ENCODE measurements at regions not wholly inside any gene's neighbourhood (a gene's known extent, or its start where the extent isn't known, plus 50 kb on each side); places are given as distances from the start of the nearest gene placed in this dataset.

DNA sequence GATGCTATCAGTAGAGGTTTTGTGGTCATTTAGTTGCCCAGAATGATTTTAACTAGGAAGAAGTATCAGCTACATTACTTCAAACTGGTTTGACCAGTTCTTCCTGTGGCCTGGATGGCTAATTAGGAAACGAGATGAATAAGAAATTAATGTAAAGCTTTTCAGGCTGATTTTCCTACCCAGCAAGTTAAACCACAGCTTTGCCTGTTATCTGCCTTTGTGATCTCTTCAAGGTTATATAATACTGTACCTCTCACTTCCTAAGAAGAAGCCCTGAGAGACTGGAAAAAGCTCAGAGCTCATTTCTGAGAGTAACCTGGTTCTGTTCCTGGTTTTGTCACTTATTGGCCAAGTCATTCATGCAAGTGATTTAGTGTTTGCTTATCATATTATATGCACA is 782.2 kb upstream of the GOLIM4 start:
- no peak overlapping the region for H3K27ac ChIP-seq (ENCODE audit: low read depth in 2 of 2, low read length in 1 of 2)
- TF ChIP-seq CHD2 (IDR thresholded peaks at IDR 0.05; ENCODE audit: low read length, partially characterized antibody) (no peak), TEAD4 (IDR thresholded peaks at IDR 0.05; ENCODE audit: borderline replicate concordance, insufficient read depth) (no peak), EZH2phosphoT487 (IDR thresholded peaks at IDR 0.05; ENCODE audit: borderline replicate concordance, low read depth) (no peak), NFIC (IDR thresholded peaks at IDR 0.05; ENCODE audit: borderline replicate concordance) (no peak), MXI1 (IDR thresholded peaks at IDR 0.05; ENCODE audit: low read depth, low read length) (no peak)
- TF ChIP-seq, protein P1, sequence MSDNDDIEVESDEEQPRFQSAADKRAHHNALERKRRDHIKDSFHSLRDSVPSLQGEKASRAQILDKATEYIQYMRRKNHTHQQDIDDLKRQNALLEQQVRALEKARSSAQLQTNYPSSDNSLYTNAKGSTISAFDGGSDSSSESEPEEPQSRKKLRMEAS (IDR thresholded peaks at IDR 0.05; ENCODE audit: low read depth), result no peak
- TF ChIP-seq, protein P2, sequence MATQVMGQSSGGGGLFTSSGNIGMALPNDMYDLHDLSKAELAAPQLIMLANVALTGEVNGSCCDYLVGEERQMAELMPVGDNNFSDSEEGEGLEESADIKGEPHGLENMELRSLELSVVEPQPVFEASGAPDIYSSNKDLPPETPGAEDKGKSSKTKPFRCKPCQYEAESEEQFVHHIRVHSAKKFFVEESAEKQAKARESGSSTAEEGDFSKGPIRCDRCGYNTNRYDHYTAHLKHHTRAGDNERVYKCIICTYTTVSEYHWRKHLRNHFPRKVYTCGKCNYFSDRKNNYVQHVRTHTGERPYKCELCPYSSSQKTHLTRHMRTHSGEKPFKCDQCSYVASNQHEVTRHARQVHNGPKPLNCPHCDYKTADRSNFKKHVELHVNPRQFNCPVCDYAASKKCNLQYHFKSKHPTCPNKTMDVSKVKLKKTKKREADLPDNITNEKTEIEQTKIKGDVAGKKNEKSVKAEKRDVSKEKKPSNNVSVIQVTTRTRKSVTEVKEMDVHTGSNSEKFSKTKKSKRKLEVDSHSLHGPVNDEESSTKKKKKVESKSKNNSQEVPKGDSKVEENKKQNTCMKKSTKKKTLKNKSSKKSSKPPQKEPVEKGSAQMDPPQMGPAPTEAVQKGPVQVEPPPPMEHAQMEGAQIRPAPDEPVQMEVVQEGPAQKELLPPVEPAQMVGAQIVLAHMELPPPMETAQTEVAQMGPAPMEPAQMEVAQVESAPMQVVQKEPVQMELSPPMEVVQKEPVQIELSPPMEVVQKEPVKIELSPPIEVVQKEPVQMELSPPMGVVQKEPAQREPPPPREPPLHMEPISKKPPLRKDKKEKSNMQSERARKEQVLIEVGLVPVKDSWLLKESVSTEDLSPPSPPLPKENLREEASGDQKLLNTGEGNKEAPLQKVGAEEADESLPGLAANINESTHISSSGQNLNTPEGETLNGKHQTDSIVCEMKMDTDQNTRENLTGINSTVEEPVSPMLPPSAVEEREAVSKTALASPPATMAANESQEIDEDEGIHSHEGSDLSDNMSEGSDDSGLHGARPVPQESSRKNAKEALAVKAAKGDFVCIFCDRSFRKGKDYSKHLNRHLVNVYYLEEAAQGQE (IDR thresholded peaks at IDR 0.05; ENCODE audit: low read depth, low read length), result no peak
- no peak overlapping the region for H3K4me2 ChIP-seq
- no peak for DNase-seq
- no peaks in the 10 kb centered on the region for H3K27me3 ChIP-seq (ENCODE audit: insufficient read depth)
- no peaks in the 10 kb centered on the region for H3K36me3 ChIP-seq (replicated peaks in 1 of 2; ENCODE audit: control insufficient read depth in 1 of 2, insufficient read depth in 2 of 2, low read length in 1 of 2)
- 35% methylated on average over 1 of the region's 1 CpG for WGBS (ENCODE audit: low lambda C conversion rate)
- H3K9me3 ChIP-seq, result no peaks in the 10 kb centered on the region
- H3K79me2 ChIP-seq (ENCODE audit: insufficient read depth), result no peaks in the 10 kb centered on the region
- no peak overlapping the region for H2AFZ ChIP-seq (ENCODE audit: low read depth)
- H3K9ac ChIP-seq, result no peak overlapping the region
- H3K4me3 ChIP-seq (ENCODE audit: low read depth in 2 of 2, low read length in 1 of 2), result no peak overlapping the region
- no peaks in the 10 kb centered on the region for H3K9me2 ChIP-seq
- CTCF ChIA-PET, result interaction anchor here (4.9 kb wide), 1 partner anchor 12 kb away, joined by 40 read pairs; no protein-coding TSS in a partner anchor
- no peaks in the 10 kb centered on the region for H3F3A ChIP-seq (replicated peaks; ENCODE audit: insufficient read depth)
- no peaks in the 10 kb centered on the region for H3K4me1 ChIP-seq (ENCODE audit: control insufficient read depth in 1 of 2, insufficient read depth in 2 of 2, low read depth in 1 of 2, low read length in 1 of 2)
- no peaks in the 10 kb centered on the region for H4K20me1 ChIP-seq (ENCODE audit: insufficient read depth)
- POLR2A ChIA-PET, result no interaction called here

DNA sequence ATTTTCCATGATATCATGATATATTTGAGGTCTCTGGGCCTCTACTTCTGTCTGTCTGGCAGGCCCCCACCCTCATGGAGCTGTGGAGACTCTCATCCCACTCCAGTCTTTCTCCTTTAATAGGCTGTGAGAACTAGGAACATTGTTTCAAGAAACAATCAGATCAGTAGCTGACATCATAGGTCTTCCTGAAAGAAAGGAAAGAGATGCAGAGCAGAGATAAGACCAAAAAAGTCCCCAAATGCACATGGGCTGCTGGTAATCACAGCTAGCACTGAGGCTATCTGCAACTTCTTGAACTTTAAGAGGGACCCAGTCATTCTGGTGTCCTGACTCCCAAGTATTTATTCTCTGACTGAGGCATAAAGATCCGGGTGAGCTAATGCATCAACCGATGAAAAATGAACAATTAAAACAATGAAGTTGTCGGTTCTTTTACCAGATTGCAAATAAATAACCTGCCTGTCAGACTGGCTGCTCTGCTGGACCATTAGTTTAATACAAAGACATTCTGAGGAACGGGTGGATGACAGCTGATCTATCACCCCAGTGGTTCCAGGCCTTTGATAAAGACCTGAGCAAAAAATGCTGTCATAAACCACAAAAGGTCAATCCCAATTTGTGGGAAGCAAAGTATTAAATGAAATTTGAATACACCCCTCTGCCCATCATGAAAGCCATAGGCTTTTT is 780.8 kb upstream of the GOLIM4 start:
- no peaks in the 10 kb centered on the region for H3K4me1 ChIP-seq (ENCODE audit: control insufficient read depth in 1 of 2, insufficient read depth in 2 of 2, low read depth in 1 of 2, low read length in 1 of 2)
- H3K9ac ChIP-seq, result no peak overlapping the region
- no peaks in the 10 kb centered on the region for H3K79me2 ChIP-seq (ENCODE audit: insufficient read depth)
- no peak for DNase-seq
- H3K36me3 ChIP-seq (replicated peaks in 1 of 2; ENCODE audit: control insufficient read depth in 1 of 2, insufficient read depth in 2 of 2, low read length in 1 of 2), result no peaks in the 10 kb centered on the region
- WGBS (ENCODE audit: low lambda C conversion rate), result 59% methylated on average over 4 of the region's 4 CpGs
- no peak overlapping the region for H3K4me3 ChIP-seq (ENCODE audit: low read depth in 2 of 2, low read length in 1 of 2)
- POLR2A ChIA-PET, result no interaction called here
- H3K4me2 ChIP-seq, result no peak overlapping the region
- CTCF ChIA-PET, result interaction anchor here (0.6 to 4.9 kb wide), 3 partner anchors 11 to 694 kb away, joined by 3 to 40 read pairs (median 7); no protein-coding TSS in a partner anchor
- no peak overlapping the region for H2AFZ ChIP-seq (ENCODE audit: low read depth)
- no peaks in the 10 kb centered on the region for H3K9me3 ChIP-seq
- H3K27ac ChIP-seq (ENCODE audit: low read depth in 2 of 2, low read length in 1 of 2), result no peak overlapping the region
- no peaks in the 10 kb centered on the region for H3F3A ChIP-seq (replicated peaks; ENCODE audit: insufficient read depth)
- no peaks in the 10 kb centered on the region for H3K9me2 ChIP-seq
- no peaks in the 10 kb centered on the region for H4K20me1 ChIP-seq (ENCODE audit: insufficient read depth)
- no peaks in the 10 kb centered on the region for H3K27me3 ChIP-seq (ENCODE audit: insufficient read depth)
- TF ChIP-seq GABPA (IDR thresholded peaks at IDR 0.05; ENCODE audit: low read depth), result no peak
- TF ChIP-seq, protein P3, sequence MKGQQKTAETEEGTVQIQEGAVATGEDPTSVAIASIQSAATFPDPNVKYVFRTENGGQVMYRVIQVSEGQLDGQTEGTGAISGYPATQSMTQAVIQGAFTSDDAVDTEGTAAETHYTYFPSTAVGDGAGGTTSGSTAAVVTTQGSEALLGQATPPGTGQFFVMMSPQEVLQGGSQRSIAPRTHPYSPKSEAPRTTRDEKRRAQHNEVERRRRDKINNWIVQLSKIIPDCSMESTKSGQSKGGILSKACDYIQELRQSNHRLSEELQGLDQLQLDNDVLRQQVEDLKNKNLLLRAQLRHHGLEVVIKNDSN (IDR thresholded peaks at IDR 0.05; ENCODE audit: borderline replicate concordance, low read depth), result no peak
- TF ChIP-seq TEAD4 (IDR thresholded peaks at IDR 0.05; ENCODE audit: borderline replicate concordance, insufficient read depth), result no peak
- TF ChIP-seq YY1 (IDR thresholded peaks at IDR 0.05; ENCODE audit: low read depth), result no peak
- TF ChIP-seq MEF2A (IDR thresholded peaks at IDR 0.05; ENCODE audit: borderline replicate concordance, low read depth), result no peak
- TF ChIP-seq RAD21 (IDR thresholded peaks at IDR 0.05; ENCODE audit: low read length), result no peak
- no peak for TF ChIP-seq CHD2 (IDR thresholded peaks at IDR 0.05; ENCODE audit: low read length, partially characterized antibody)
- TF ChIP-seq MXI1 (IDR thresholded peaks at IDR 0.05; ENCODE audit: low read depth, low read length), result no peak
- TF ChIP-seq, protein P4, sequence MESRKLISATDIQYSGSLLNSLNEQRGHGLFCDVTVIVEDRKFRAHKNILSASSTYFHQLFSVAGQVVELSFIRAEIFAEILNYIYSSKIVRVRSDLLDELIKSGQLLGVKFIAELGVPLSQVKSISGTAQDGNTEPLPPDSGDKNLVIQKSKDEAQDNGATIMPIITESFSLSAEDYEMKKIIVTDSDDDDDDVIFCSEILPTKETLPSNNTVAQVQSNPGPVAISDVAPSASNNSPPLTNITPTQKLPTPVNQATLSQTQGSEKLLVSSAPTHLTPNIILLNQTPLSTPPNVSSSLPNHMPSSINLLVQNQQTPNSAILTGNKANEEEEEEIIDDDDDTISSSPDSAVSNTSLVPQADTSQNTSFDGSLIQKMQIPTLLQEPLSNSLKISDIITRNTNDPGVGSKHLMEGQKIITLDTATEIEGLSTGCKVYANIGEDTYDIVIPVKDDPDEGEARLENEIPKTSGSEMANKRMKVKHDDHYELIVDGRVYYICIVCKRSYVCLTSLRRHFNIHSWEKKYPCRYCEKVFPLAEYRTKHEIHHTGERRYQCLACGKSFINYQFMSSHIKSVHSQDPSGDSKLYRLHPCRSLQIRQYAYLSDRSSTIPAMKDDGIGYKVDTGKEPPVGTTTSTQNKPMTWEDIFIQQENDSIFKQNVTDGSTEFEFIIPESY (IDR thresholded peaks at IDR 0.05; ENCODE audit: borderline replicate concordance, low read depth), result no peak
- TF ChIP-seq RCOR1 (IDR thresholded peaks at IDR 0.05; ENCODE audit: low read length), result no peak
- no peak for TF ChIP-seq EP300 (IDR thresholded peaks at IDR 0.05; ENCODE audit: borderline replicate concordance in 1 of 2, low read depth in 1 of 2, low read length in 1 of 2)
- TF ChIP-seq, protein P5, sequence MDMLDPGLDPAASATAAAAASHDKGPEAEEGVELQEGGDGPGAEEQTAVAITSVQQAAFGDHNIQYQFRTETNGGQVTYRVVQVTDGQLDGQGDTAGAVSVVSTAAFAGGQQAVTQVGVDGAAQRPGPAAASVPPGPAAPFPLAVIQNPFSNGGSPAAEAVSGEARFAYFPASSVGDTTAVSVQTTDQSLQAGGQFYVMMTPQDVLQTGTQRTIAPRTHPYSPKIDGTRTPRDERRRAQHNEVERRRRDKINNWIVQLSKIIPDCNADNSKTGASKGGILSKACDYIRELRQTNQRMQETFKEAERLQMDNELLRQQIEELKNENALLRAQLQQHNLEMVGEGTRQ (IDR thresholded peaks at IDR 0.05; ENCODE audit: borderline replicate concordance, low read depth, low read length), result no peak
- TF ChIP-seq NFIC (IDR thresholded peaks at IDR 0.05; ENCODE audit: borderline replicate concordance), result no peak
- TF ChIP-seq RFX5 (IDR thresholded peaks at IDR 0.05; ENCODE audit: low read length), result no peak
- no peak for TF ChIP-seq POLR2AphosphoS5 (IDR thresholded peaks at IDR 0.05; ENCODE audit: low read depth, low read length)

Data from SK-N-SH (cell line).